Panc1 (cell line): ENCODE measurements at regions not wholly inside any gene's neighbourhood (a gene's known extent, or its start where the extent isn't known, plus 50 kb on each side); places are given as distances from the start of the nearest gene placed in this dataset.

Experiments
- POLR2AphosphoS5 ChIP-seq: IDR thresholded peaks from 2 replicates; pipeline ENCODE4 v1.6.1; 2012; ENCODE audit warnings: mild to moderate bottlenecking, low read depth, low read length, moderate library complexity
- TF ChIP-seq, protein P1 (sequence below): fragments of 450-650 bp; IDR thresholded peaks from 2 replicates; pipeline ENCODE4 v1.5.1; 2017; ENCODE audit warnings: mild to moderate bottlenecking
- TF ChIP-seq, protein P2 (sequence below), 2 experiments: IDR thresholded peaks; 2 replicates each; pipeline ENCODE4 v1.6.1; 2011 to 2012; ENCODE audit warnings: low read depth in 2 of 2, control low read depth in 1 of 2, low read length in 1 of 2, mild to moderate bottlenecking in 1 of 2, moderate library complexity in 1 of 2; ENCODE audit not compliant: insufficient read depth in 1 of 2

DNA sequence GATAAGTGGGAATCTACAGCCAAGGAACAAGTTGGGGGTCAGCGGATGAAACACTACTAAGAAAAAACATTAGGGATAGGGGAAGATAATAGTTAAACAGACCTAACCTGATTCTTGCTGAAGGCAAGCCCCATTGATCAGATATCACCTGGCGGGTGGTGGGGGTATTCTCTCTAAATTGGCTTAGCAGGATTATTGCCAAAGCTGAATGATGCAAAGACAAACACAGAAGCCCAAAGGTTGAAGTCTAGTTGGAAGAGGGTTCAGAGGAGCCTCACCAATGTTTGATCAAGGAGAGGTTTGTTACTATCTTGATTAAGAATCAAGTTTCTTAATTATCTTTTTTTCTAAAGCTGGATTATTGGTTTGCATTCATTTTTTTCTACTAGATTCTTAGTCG is 371.9 kb upstream of the CNTN4 start:
- TF ChIP-seq, protein P1, sequence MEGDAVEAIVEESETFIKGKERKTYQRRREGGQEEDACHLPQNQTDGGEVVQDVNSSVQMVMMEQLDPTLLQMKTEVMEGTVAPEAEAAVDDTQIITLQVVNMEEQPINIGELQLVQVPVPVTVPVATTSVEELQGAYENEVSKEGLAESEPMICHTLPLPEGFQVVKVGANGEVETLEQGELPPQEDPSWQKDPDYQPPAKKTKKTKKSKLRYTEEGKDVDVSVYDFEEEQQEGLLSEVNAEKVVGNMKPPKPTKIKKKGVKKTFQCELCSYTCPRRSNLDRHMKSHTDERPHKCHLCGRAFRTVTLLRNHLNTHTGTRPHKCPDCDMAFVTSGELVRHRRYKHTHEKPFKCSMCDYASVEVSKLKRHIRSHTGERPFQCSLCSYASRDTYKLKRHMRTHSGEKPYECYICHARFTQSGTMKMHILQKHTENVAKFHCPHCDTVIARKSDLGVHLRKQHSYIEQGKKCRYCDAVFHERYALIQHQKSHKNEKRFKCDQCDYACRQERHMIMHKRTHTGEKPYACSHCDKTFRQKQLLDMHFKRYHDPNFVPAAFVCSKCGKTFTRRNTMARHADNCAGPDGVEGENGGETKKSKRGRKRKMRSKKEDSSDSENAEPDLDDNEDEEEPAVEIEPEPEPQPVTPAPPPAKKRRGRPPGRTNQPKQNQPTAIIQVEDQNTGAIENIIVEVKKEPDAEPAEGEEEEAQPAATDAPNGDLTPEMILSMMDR = no peak
- TF ChIP-seq, protein P2, sequence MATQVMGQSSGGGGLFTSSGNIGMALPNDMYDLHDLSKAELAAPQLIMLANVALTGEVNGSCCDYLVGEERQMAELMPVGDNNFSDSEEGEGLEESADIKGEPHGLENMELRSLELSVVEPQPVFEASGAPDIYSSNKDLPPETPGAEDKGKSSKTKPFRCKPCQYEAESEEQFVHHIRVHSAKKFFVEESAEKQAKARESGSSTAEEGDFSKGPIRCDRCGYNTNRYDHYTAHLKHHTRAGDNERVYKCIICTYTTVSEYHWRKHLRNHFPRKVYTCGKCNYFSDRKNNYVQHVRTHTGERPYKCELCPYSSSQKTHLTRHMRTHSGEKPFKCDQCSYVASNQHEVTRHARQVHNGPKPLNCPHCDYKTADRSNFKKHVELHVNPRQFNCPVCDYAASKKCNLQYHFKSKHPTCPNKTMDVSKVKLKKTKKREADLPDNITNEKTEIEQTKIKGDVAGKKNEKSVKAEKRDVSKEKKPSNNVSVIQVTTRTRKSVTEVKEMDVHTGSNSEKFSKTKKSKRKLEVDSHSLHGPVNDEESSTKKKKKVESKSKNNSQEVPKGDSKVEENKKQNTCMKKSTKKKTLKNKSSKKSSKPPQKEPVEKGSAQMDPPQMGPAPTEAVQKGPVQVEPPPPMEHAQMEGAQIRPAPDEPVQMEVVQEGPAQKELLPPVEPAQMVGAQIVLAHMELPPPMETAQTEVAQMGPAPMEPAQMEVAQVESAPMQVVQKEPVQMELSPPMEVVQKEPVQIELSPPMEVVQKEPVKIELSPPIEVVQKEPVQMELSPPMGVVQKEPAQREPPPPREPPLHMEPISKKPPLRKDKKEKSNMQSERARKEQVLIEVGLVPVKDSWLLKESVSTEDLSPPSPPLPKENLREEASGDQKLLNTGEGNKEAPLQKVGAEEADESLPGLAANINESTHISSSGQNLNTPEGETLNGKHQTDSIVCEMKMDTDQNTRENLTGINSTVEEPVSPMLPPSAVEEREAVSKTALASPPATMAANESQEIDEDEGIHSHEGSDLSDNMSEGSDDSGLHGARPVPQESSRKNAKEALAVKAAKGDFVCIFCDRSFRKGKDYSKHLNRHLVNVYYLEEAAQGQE (IDR thresholded peaks at IDR 0.05; ENCODE audit: insufficient read depth in 1 of 2, low read depth in 2 of 2, low read length in 1 of 2) = no peak
- TF ChIP-seq POLR2AphosphoS5 = no peak
